GM03348 (cell line): ENCODE measurements at regions not wholly inside any gene's neighbourhood (a gene's known extent, or its start where the extent isn't known, plus 50 kb on each side); places are given as distances from the start of the nearest gene placed in this dataset.

Experiments used
- DNase-seq: peaks from one replicate; pipeline ENCODE4 v3.0.0; 2012; ENCODE audit warnings: low spot score

DNA sequence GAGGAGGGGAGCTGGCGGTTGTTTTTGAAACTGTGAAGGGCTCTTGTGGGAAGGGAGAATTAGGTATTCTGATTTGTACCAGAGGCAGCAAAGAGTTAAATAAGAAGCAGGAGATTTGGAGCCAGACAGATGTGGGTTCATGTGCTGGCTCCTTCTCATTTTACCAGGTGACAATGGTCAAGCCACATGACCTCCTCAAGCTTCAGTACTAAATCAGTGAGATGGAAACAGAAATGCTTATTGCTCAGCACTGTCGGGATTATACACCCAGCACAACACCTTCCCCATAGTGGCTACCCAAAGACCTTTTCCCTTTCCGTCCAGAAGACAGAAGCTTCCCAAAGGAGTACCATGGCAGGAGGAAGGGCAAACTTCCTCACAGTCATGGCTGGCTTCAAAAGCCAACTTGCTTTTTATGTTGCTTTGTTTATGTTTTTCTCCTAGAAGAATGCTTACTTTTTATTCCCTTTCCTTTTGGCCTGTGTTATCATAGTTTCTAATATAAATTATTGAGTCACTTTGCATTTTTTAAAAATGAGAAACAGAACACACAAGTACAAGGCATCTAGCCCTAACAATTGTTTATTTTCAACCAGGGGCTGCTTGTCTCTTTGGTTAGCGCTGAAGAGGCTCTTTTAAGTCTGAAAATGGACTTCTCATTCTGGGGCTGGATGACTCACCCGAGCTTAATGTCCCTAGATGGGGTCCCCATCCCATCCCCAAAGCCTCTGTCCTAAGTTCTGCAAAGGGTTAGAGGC lies 181.5 kb upstream of the ZBED5 start:
- no peak for DNase-seq

DNA sequence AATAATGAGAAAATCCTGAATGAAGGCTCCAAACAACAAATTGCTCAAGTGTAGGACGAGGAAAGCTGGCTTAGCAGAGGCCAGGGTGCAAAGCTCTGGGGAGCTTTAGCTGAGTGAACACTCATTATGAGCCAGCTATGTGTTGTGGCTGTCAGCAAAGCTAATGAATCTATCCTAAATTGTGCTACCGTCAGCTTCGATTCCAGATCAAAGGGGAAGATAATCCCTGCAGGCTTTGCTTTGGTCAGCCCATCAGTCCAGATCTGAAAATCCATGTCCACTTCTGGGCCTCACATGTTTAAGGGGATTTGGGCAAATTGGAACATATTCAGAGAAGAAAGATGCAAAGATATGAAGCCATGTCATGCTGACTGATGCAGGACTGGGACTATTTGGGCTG lies 180.9 kb upstream of the ZBED5 start:
- no peak for DNase-seq

DNA sequence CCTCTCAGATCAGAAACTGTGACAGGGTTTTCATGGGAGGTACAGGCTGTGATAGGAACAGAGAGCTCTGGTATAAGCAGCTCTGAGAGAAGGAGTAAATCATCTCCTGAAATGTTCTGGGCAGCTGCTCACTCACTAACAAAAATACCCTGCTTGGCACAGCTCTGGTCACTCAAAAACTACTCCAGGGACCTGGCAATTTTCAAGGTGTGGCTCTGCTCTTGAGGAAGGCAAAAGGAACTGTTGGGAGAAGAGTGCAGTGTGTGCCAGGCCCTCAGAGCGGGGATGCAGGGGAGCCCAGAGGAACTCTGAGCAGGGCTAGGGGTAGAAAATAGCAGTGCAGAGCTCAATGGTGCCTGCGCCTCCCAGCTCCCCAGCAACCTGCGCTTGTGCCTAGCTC lies 180.5 kb upstream of the ZBED5 start:
- no peak for DNase-seq

DNA sequence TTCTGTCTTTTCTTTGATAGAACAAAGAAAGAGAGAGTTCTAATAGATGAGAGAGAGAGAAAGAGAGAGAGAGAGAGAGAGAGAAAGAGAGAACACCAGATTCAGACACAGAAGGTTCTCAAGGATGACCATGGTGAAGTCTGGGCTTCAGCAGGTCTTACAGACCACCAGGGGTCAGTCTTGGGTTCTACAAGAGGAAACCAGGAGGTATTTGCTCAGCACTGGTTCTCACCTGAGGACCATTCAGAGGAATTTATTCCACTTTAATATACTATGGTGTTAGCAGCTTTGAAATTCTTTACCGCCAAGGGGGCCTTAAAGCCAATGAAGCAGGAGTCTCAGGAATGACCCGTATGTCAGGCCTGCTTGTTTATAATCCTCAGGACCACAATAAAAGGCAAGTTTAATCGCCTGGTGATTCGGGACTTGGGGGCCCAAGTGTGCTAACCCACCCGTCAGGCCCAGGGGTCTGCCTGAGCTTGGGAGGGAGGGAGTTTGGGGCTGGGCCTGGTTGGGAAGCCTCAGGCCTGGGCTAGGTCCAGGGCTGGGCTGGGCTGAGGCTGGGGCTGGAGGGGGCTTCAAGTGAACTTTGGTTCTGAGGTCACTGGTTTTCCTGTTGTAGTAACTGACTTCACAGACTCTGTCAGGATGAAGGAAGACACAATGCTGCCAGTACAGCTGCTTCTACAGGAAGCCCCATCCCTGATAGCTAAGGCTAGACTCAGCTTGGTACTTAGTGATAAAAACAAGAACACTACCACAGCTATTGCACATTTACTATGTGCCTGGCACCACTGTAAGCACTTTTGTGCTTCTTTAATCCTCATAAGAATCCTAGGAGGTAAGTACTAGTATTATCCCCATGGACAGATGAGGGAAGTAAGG lies 179.2 kb upstream of the ZBED5 start:
- peak; percentile 44 for DNase-seq

DNA sequence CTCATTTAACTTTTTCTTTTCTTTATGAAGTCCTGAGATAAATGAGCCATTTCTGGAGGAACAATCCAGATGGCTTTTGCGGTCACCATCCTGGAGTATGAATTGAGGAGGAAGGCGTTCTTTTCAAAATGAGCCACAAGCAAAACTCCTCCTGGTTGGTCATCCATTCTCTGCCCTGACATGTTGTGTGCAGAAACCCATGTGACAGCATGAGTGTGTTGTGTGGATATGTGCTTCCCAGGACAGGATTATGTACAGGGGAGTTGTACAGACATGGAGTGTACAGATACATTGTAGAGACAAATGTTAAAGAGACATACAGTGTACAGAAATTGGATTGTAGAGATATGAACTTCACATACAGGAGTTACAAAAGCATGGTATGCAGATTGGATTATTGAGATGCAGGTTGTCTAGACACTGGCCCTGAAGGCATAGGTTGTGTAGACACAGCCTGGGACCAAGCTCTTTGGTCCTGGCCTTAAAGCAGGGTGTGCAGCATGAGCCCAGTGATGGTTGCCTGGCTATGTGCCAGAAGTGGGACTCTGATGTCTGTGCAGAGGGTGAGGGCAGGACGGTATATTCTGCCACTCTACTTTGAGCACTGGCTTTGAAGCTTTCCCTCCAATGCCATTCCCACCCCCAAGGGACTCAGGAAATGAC lies 178.5 kb upstream of the ZBED5 start:
- no peak for DNase-seq

DNA sequence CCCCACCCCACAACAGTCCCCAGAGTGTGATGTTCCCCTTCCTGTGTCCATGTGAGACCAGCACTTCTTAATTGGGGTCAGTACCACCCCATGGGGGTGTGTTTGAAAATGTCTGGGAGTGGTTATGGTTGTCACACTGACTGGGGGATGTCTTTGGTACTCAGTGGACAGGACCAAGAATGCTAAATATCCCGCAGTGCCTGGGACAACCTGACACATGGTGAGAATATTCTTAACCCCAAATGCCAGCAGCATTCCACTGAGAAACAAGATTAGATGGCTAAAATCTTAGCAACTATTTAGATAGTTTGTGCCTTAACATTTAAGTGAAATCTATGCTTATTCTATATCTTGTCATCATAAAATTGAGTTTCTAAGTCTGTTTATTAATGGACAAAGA lies 177.5 kb upstream of the ZBED5 start:
- DNase-seq: no peak

DNA sequence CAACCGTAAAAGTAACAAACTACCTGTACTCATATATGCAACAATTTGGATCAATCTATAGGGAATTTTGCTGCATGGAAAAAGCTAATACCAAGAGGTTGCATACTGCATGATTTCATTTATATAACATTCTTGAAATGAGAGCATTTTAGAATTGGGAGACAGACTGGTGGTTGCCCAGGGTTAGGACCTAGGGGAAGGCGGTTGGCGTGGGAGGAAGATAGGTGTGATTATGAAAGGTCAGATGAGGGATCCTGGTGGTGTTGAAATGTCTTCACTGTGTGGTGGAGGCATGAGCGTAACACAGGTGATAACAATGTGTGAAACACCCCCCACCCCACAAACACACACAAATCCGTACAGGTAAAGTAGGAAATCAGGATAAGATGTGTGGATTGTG lies 176.6 kb upstream of the ZBED5 start:
- no peak for DNase-seq

DNA sequence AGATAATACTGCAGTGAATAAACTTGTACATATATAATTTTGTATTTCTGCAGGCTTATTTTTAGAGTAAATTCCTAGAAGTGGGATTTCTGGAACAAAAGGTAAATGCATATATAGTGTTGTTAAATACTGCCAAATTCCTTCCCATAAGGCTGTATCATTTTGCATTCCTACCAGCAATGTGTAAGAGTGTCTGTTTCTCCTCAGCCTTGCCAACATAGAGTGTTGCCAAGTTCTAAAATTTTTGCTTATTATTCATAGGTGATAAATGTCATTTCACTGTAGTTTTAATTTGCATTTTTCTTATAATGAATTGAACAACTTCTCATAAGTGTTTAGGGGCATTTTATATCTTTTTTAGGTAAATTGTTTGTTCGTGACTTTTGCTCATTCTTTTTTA lies 174.2 kb upstream of the ZBED5 start:
- no peak for DNase-seq

DNA sequence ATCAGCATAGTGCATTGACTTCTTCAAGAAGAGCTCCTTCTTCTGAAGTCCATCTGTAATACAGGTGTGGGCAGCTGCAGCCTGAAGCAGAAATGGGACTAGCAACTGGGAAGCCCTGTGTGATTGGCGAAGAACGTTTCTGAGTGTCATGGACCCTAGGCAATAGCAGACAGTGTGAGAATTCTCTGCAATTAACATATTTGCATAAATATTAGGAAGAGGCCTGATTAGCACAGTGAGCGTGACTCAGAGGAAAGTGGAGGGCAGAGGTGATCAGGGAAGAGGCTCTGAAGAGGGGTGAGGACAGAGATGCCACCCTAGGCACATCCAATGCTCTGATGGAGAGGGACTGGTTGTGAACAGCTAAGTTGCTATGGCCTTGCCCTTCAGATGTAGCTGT lies 171.2 kb upstream of the ZBED5 start:
- no peak for DNase-seq

DNA sequence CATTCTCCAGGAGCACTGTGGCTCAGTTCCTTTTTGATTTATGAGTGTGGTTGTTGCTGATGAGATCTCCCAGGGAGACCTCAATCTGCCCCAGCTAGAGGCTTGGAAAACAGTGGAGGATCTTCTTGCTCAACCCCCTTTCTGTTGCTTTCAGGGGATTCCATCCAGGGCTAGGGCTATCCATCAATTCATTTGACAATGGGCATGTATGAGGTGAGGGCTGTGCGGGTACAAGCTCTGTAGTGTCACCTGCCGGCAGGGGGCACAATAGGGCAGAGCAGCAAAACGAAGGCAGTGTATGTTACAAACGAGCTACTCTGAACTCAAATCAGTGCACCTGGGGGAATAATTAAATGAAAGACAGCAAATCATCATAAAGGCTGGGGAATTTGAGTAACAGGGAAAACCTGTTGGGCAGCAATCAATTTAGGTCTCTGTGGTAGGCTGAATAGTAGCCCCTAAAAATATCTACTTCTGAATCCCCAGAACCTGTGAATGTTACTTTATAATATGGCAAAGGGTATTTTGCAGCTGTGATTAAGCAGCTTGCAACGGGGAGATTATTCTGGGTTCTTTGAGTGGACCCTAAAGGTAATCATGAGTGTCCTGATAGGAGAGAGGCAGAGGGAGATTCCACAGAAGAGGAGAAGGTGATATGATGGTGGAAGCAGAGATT lies 170.3 kb upstream of the ZBED5 start:
- peak; percentile 31 for DNase-seq

DNA sequence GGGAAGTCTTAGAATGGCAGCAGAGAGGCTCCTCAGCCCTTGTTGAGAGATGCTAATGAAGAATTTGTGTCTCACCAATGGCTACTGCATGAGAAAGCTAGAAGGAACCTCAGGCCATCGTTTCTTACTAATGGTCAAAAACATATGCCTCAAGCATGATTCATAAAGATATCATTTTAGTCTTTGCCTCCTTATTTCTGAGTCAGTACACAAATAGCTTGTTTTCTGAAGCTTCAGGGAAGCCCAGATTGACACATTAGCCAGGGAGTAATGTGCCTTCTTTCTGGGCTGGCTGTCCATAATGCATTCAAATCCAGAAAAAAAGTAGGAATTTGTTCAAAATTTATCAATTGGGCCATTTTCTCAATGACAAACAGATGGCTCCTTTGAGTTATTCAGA lies 169.4 kb upstream of the ZBED5 start:
- peak; percentile 72 for DNase-seq

DNA sequence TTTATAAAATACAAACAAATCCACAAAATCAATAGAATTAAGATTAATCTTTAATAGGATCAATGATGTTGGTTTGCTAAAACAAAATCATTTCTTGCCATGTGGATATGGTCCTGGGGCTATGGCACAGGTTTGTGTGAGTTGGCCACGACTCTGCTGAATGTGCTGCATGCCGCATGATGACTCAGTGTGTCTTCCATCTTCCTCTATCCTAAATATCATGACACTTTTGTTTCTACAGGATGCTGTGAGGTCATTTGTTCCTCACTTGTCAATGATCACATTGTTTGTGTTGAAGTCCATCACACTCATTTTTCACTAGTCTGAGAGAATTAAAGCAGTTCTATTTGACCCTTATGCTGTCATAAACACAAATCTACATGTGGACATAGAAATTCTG lies 167.2 kb upstream of the ZBED5 start:
- no peak for DNase-seq

DNA sequence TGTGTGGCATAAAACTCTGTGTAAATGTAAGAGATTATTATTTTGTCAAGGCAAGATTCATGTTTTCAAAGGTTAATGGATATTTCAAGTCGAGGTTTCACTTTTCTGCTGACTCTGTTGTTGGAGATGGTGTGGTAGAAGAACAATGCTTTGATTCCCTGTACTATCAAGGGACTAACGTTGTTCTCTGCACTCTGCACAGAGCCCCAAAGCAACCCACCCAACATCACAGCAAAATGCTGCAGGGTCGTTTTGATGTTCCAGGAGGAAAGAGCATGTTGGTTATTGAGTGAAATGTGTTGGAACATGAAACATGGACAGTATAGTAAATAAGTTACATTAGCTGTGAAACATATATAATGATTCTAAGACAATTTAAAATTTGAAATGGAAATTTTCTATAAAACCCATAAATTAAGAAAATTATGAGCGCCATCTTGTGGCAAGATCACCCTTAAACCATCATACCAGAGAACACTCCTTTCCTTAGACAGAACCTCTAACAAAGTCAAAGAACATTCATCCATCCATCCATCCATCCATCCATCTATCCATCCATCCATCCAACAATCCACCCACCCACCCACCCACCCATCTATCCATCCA lies 164.4 kb upstream of the ZBED5 start:
- peak; percentile 52 for DNase-seq

DNA sequence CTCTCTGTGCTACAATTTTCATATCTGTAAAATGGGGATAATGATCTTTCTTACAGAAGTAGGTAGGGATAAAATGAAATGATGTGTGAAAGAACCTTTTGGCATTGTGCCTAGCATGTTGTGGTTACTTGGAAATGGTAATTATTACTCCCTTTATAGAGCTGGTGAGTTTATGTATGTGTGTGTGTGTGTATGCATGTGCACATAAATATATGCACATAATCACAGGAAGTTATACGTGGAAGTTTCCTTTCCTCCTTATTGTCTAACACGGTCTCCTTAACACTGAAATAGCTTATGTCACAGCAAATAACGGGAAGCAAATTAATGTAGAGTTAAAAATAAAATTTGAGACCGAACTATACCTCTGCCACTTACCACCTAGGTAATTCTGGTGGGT lies 163.7 kb upstream of the ZBED5 start:
- DNase-seq: no peak

DNA sequence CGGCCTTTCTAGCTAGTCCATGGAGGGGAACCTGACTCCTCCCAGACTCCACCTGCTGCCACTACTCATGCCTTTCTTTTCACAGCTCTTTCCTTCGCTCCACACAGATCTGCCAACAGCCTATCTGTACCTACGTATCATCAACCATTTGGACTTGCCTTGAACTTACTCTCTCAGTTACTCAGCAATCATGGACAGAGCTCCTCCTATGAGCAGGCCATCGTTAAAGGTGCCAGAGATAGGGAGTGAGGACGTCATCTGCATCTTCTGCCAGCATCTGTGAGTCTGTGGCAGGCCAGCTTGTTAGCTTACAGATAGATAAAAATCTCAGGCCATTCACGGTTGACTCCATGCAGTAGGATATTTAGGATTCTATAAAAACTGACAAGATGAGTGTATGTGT lies 162.9 kb upstream of the ZBED5 start:
- DNase-seq: no peak

DNA sequence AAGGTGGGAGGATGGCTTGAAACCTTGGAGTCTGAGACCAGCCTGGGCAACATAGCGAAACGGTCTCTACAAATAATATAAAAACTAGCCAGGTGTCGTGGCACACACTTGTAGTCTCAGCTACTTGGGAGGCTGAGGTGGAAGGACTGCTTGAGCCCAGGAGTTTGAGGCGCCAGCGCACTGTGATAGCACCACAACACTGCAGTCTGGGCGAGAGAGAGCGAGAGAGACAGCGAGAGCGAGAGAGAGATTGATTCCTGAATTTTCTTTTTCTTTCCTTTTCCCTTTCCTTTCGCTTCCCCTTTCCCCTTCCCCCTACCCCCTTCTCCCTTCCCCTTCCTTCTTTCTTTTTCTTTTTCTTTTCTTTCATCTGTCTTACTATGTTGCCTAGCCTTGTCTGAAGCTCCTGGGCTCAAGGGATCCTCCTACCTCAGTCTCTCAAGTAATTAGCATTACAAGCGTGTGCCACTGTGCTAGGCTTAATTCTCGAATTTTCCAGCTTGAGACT lies 162.4 kb upstream of the ZBED5 start:
- DNase-seq: no peak

DNA sequence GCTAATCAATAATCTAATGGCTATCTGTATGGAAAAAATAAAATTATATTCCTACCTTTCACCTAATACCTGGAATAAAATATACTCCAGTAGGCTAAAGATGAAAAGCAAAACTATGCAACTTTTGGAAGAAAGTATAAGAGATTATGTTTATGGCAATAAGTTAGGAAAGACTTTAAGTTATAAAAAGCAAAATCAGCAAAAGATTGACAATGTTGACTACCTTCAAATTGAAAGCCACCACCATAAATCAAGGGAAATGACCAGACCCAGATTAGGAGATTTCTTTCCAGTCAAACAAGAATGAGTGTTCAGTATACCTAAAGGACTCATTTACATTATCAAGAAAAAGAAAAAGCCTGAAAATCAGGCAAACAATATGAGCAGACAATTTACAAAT lies 159.1 kb upstream of the ZBED5 start:
- DNase-seq: no peak

DNA sequence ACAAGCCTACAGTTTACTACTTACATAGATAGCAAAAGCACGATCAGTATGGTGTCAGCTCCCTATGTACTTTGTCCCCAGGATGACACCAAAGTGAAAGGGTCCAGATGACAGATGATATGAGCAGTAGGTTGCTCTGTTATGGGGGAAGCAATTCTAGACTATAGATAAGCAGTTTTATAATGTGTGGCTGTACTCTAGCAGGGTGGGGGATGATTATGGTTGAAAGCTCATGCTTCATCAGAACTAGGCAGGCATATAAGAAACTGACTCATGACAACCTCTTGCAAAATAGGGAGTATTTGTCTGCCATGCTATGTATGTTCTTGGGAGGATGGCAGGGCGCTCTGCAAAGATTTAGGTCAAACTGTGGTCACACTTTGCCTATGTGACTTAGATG lies 158.2 kb upstream of the ZBED5 start:
- DNase-seq: no peak

DNA sequence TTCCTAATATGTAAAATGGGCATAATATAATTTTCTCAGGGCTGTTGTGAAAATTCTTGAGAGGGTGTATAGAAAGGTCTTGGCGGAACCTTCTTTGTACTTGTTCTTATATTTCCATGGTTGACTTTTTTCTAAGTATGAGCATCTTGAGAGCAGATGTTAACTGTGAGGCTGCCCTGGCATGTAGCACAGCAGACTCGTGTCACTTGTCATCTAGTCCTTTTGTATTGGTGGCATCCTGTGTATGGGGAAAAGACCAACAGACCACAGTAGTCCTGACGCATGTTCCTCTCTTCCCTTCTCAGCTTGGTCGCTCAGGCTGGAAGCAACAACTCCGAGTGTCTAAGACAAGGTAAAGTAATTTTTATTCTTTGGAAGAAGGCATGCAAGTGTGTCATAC lies 153.8 kb upstream of the ZBED5 start:
- no peak for DNase-seq

DNA sequence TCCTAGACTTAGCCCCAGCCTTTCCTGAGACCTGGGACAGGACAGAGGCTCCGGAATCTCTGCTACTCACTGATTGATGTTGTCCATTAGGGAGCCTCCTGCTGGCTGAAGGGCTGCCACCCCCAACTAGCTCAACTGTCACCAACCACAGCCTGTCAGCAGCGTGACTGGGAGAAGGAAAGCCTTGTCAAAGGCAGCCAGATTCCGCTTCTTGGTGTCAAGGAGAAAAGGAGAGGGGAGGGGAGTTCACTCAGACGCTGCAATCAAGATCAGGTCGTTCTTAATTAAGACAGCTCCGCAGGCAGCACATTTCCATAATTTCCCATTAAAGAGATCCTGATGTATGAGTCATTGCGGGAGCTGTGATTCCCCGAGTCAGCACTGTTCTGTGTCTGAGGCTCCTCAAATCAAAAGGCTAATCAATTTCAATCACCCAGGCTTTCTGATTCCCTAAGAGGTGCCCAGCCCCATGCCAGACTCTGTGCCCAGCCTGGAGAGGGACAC lies 152.8 kb upstream of the ZBED5 start:
- DNase-seq: peak; percentile 44

DNA sequence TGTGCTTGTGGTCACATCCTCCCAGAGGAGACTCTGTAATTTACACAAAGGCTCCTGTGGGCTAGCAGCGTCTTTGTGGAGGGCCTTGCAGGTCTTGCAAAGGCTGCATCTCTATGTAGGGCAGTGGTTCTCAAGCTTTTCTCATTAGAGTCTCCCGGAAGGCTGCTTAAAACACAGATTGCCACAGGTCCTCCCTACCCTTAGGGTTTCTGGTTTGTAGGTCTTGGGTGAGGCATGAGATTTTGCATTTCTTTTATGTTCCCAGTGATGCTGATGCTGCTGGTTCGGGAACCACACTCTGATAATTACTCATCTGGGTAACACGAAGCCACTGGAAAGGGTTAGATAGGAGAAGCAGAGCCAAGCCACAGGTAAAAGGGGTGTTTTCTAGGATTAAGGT lies 151.3 kb upstream of the ZBED5 start:
- no peak for DNase-seq

DNA sequence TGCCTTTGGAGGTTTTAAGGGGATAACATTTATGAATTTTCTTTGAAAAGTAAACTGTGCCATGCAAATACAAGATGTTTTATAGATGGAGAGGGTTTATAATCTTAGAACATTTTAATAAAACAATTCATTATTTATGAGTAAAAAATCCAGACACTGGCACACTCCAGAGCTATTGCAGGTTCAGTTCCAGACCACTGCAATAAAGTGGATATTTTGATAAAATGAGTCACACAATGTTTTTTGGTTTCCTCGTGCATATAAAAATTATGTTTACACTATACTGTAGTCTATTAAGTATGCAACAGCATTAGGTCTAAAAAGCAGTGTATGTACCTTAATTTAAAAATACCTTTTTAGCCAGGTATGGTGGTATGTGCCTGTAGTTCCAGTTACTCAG lies 146.2 kb upstream of the ZBED5 start:
- no peak for DNase-seq
